ENCODE measurements at regions not wholly inside any gene's neighbourhood (a gene's known extent, or its start where the extent isn't known, plus 50 kb on each side); places are given as distances from the start of the nearest gene placed in this dataset.

DNA sequence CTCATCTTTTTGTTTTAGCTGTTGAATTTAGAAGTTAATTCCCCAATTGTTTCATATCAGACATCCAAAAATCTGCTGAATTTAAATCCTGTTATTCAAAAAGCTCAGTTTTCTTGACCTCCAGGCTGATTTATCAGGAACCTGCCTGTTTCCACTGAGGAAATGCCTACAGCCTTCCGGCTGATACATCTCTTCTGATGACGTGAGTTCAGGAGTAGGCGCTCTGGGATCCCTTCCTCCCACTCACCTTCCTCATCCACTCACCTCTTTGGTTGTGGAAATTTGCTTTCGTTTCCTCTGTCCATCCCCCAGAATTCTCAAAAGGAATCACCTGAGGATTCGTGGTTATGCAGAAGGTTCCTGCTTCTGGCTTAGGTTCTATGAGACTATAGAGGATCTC is 55.4 kb upstream of the ALDH1A3 start:
- in situ Hi-C loops (cut with MboI; ENCODE audit: low sequenced_read_pairs, unreplicated experiment), result no loop called here
- no peak for TF ChIP-seq CTCF (IDR thresholded peaks at IDR 0.05; ENCODE audit: borderline replicate concordance, control extremely low read depth, extremely low read depth, insufficient read depth, missing control alignments)

DNA sequence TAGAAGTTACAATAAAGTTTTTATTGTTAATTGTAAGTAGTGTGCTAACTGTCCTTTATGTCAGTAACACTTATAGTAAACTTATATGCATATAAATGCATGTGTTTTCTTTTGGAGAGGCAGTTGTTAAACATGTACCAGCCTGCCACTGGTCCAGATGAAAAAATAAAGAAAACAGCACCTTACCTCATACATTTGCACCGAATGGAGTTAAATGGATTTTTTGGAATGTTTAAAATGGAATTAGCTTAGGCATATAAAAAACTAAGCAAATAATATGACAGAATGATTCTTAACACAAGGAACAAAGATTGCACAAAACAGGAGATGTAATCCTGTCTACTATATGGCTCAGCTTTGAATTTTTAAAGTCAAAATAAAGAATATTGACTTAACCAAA is 50.2 kb upstream of the ALDH1A3 start:
- TF ChIP-seq CTCF (IDR thresholded peaks at IDR 0.05; ENCODE audit: borderline replicate concordance, control extremely low read depth, extremely low read depth, insufficient read depth, missing control alignments), result no peak
- DNase-seq (ENCODE audit: low spot score), result no peak
- in situ Hi-C loops (cut with MboI; ENCODE audit: low sequenced_read_pairs, unreplicated experiment), result no loop called here

More for the DNA sequence above, 55.4 kb upstream of the ALDH1A3 start:
- DNase-seq (ENCODE audit: low spot score), result no peak

Data from GM13976 (cell line).